SH-SY5Y (cell line): ENCODE measurements at regions not wholly inside any gene's neighbourhood (a gene's known extent, or its start where the extent isn't known, plus 50 kb on each side); places are given as distances from the start of the nearest gene placed in this dataset.

Source experiments
- GATA2 ChIP-seq: IDR thresholded peaks from 2 replicates; pipeline ENCODE4 v1.6.1; 2011; ENCODE audit warnings: mild to moderate bottlenecking, low read depth, low read length
- GATA3 ChIP-seq: IDR thresholded peaks from 2 replicates; pipeline ENCODE4 v1.6.1; 2011; ENCODE audit warnings: low read depth, mild to moderate bottlenecking, low read length, moderate library complexity

DNA sequence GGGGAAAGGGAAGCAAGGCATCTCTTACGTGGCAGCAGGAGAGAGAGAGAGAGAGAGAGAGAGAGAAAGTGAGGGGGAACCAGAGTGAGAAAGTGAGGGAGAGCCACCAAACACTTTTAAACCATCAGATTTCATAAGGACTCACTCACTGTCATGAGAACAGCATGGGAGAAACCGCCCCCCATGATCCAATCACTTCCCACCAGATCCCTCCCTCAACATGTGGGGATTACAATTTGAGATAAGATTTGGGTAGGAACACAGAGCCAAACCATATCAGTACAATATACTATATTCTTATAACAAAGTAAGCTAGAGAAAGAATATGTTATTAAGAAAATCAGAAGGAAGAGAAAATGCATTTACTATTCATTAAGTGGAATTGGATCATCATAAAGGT lies 53.7 kb upstream of the PLXNC1 start:
- TF ChIP-seq GATA3 (no peak), GATA2 (no peak)
